CD4-positive, alpha-beta T cell (primary cell): ENCODE measurements at regions not wholly inside any gene's neighbourhood (a gene's known extent, or its start where the extent isn't known, plus 50 kb on each side); places are given as distances from the start of the nearest gene placed in this dataset.

Experiments used
- ATAC-seq: fragments of 200-7000 bp; cut with Tn5 transposase; one replicate; pipeline ENCODE4 v1.10.0; 2022; ENCODE audit warnings: mild to moderate bottlenecking; ENCODE audit not compliant: poor library complexity
- CTCF ChIA-PET: fragments of 350-600 bp; sonication (Branson Sonifier 250); formaldehyde crosslinking; loops from one replicate; lab custom pipeline; 2021; ENCODE audit warnings: antibody characterized with exemption, inconsistent platforms; lab: Charles Lee
- POLR2A ChIA-PET: fragments of 350-600 bp; sonication (Branson Sonifier 250); formaldehyde crosslinking; loops from one replicate; lab custom pipeline; 2021; ENCODE audit warnings: antibody characterized with exemption, inconsistent platforms; lab: Charles Lee
- DNase-seq, 14 experiments: peaks; one replicate each; pipeline ENCODE4 v3.0.0-alpha.2; 2013 to 2020; ENCODE audit warnings: mixed read lengths in 2 of 14
- H3K27ac ChIP-seq, 2 donors: one replicate each; pipeline versions ENCODE4 v1.5.1 to v1.7.0; 2013; ENCODE audit warnings: low read length in 2 of 2, low read depth in 1 of 2, mild to moderate bottlenecking in 1 of 2
- H3K27me3 ChIP-seq, 2 experiments: 1 replicate in 1 of 2; 2 replicates in 1 of 2; pipeline versions ENCODE4 v1.6.1 to v1.7.0; 2013; ENCODE audit warnings: low read length in 2 of 2, control low read depth in 1 of 2, mild to moderate bottlenecking in 1 of 2, moderate library complexity in 1 of 2; ENCODE audit not compliant: insufficient read depth in 2 of 2, control insufficient read depth in 1 of 2
- H3K36me3 ChIP-seq: one replicate; pipeline ENCODE4 v1.6.1; 2013; ENCODE audit warnings: low read length, control low read depth; ENCODE audit not compliant: insufficient read depth
- H3K4me1 ChIP-seq: one replicate; pipeline ENCODE4 v1.6.1; 2013; ENCODE audit warnings: low read length, control low read depth; ENCODE audit not compliant: insufficient read depth
- H3K4me3 ChIP-seq: one replicate; pipeline ENCODE4 v1.5.1; 2013; ENCODE audit warnings: mild to moderate bottlenecking, low read length, moderate library complexity
- H3K9me3 ChIP-seq, 2 experiments: 1 replicate in 1 of 2; 2 replicates in 1 of 2; pipeline versions ENCODE4 v1.6.1 to v1.7.0; 2013; ENCODE audit warnings: low read length in 2 of 2, mild to moderate bottlenecking in 2 of 2, control low read depth in 1 of 2, moderate library complexity in 1 of 2; ENCODE audit not compliant: control insufficient read depth in 1 of 2, insufficient read depth in 1 of 2
- H3K27ac Mint-ChIP-seq: one replicate; pipeline ENCODE4 v1.8.0; 2020; ENCODE audit warnings: mixed read lengths
- H3K27me3 Mint-ChIP-seq: one replicate; pipeline ENCODE4 v1.8.0; 2021; ENCODE audit warnings: mixed read lengths
- H3K36me3 Mint-ChIP-seq: one replicate; pipeline ENCODE4 v1.8.0; 2021; ENCODE audit warnings: low read depth, mixed read lengths
- H3K4me1 Mint-ChIP-seq: one replicate; pipeline ENCODE4 v1.8.0; 2021; ENCODE audit warnings: low read depth, mixed read lengths
- H3K4me3 Mint-ChIP-seq: one replicate; pipeline ENCODE4 v1.8.0; 2020; ENCODE audit warnings: mild to moderate bottlenecking, mixed read lengths
- H3K9me3 Mint-ChIP-seq: one replicate; pipeline ENCODE4 v1.8.0; 2020; ENCODE audit warnings: mixed read lengths
- CTCF ChIP-seq: fragments of 200-600 bp; IDR thresholded peaks from one replicate; pipeline ENCODE4 v1.8.0; 2022; ENCODE audit warnings: antibody characterized with exemption, mild to moderate bottlenecking
- intact Hi-C, 2 experiments: fragments of 100-400 bp; cut with DNase I in 1 of 2; cut with micrococcal nuclease in 1 of 2; formaldehyde crosslinking; loops; one replicate each; pipeline versions ENCODE4 v1.15.1 to v1.9.0; 2023 to 2025; cut with DNase I, micrococcal nuclease

DNA sequence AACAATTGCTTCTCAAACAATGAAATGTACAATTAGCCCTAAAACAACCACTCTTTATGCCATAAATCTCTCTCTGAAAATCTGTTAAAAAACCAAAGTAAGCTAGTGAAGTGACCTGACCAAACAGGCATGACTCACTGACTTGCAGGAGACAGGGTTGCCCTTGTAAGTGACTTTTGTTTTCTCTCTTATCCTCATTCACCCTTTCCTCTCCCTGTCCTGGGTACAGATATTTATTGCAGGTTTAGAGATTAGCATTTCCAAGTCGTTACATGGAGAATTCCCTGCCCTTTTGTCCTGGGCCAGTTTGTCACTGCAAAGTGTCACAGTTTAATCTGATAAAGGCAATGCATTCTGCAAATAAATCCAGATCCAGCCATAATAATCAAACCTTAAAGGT, 484.2 kb downstream of the IRX1 start:
- no peak for DNase-seq
- TF ChIP-seq CTCF = no peak
- no peaks in the 10 kb centered on the region for H3K4me1 ChIP-seq
- intact Hi-C loops = no loop called here
- no peaks in the 10 kb centered on the region for H3K36me3 ChIP-seq
- H3K27me3 ChIP-seq = no peaks in the 10 kb centered on the region
- H3K27ac ChIP-seq = no peak overlapping the region
- no peak overlapping the region for H3K27ac Mint-ChIP-seq
- H3K4me3 Mint-ChIP-seq = no peak overlapping the region
- no peak for ATAC-seq
- H3K4me1 Mint-ChIP-seq = no peaks in the 10 kb centered on the region
- H3K9me3 ChIP-seq = peaks cover 0 to 20% of the 10 kb centered on the region in 2 experiments
- H3K36me3 Mint-ChIP-seq = no peaks in the 10 kb centered on the region
- H3K4me3 ChIP-seq = no peak overlapping the region
- peaks cover 6% of the 10 kb centered on the region for H3K9me3 Mint-ChIP-seq
- no peaks in the 10 kb centered on the region for H3K27me3 Mint-ChIP-seq
- ChIA-PET CTCF (no interaction called here), POLR2A (no interaction called here)

- Mint-ChIP-seq H3K4me1 (no peaks in the 10 kb centered on the region), H3K27ac (no peak overlapping the region), H3K9me3 (peaks cover 6% of the 10 kb centered on the region), H3K36me3 (no peaks in the 10 kb centered on the region), H3K4me3 (no peak overlapping the region), H3K27me3 (no peaks in the 10 kb centered on the region)
- CTCF ChIA-PET = no interaction called here
- POLR2A ChIA-PET = no interaction called here
- ATAC-seq (no peak), DNase-seq (no peak)
- Histone ChIP-seq H3K27me3 (no peaks in the 10 kb centered on the region), H3K27ac (no peak overlapping the region), H3K4me3 (no peak overlapping the region), H3K4me1 (no peaks in the 10 kb centered on the region), H3K36me3 (no peaks in the 10 kb centered on the region), H3K9me3 (peaks cover 0 to 21% of the 10 kb centered on the region in 2 experiments)
- no peak for TF ChIP-seq CTCF
- intact Hi-C loops = no loop called here
Observed at GRCh38 chr5:4080370-4080769, 484.7 kb downstream of the IRX1 start.

DNA sequence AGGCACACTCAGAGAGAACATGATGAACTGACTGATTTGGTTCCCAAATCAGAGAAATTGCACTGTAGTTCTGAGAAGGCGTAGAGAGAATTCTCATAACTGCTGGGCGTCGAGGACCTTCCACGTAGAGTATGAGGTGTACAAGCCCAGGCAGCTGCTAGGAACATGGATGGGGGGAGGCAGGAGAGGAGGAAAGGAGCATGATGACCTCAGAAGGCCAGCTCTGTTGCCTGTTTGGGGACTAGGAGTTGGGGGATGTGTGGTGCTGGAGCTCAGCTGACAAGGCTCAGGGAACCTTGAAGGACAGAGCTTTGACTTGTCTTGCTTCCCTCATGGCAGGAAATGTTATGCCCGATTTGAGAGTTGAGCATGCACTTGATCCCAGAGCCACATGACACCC, 485.4 kb downstream of the IRX1 start:
- Histone ChIP-seq H3K4me3 (no peak overlapping the region), H3K4me1 (no peaks in the 10 kb centered on the region), H3K27me3 (no peaks in the 10 kb centered on the region), H3K36me3 (no peaks in the 10 kb centered on the region), H3K9me3 (peaks cover 0 to 20% of the 10 kb centered on the region in 2 experiments), H3K27ac (no peak overlapping the region)
- Mint-ChIP-seq H3K9me3 (peaks cover 6% of the 10 kb centered on the region), H3K27me3 (no peaks in the 10 kb centered on the region), H3K36me3 (no peaks in the 10 kb centered on the region), H3K4me1 (no peaks in the 10 kb centered on the region), H3K4me3 (no peak overlapping the region), H3K27ac (no peak overlapping the region)
- ChIA-PET POLR2A (no interaction called here), CTCF (no interaction called here)
- intact Hi-C loops = no loop called here
- no peak for DNase-seq
- TF ChIP-seq CTCF = no peak
- ATAC-seq = no peak
